ENCODE measurements at regions not wholly inside any gene's neighbourhood (a gene's known extent, or its start where the extent isn't known, plus 50 kb on each side); places are given as distances from the start of the nearest gene placed in this dataset.

DNA sequence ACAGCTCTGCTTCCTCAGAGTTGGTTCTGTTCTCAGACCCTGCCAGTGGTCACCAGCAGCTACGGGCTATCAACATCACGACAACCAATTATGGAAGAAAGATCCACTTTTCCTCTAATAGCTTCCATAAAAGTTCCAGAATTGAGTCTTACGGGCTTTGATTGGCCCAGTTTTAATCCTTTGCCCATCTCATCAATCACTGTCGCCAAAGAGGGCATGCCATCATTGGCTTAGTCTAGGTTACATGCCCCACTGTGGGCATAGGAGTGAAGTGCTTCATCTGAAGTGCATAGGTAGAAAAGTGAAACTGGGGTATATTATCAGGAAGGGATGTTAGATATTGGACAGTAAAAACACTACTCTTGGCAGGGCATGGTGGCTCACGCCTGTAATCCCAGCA lies 76.6 kb upstream of the DHX40 start:
- TF ChIP-seq REST (IDR thresholded peaks at IDR 0.05; ENCODE audit: insufficient replicate concordance, low read depth): no peak
- TF ChIP-seq, protein P1, sequence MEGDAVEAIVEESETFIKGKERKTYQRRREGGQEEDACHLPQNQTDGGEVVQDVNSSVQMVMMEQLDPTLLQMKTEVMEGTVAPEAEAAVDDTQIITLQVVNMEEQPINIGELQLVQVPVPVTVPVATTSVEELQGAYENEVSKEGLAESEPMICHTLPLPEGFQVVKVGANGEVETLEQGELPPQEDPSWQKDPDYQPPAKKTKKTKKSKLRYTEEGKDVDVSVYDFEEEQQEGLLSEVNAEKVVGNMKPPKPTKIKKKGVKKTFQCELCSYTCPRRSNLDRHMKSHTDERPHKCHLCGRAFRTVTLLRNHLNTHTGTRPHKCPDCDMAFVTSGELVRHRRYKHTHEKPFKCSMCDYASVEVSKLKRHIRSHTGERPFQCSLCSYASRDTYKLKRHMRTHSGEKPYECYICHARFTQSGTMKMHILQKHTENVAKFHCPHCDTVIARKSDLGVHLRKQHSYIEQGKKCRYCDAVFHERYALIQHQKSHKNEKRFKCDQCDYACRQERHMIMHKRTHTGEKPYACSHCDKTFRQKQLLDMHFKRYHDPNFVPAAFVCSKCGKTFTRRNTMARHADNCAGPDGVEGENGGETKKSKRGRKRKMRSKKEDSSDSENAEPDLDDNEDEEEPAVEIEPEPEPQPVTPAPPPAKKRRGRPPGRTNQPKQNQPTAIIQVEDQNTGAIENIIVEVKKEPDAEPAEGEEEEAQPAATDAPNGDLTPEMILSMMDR (IDR thresholded peaks at IDR 0.05; ENCODE audit: insufficient read depth, low read length): no peak
- TF ChIP-seq SPI1 (IDR thresholded peaks at IDR 0.05; ENCODE audit: borderline replicate concordance, low read depth): no peak
- no peak for TF ChIP-seq POLR2AphosphoS5 (IDR thresholded peaks at IDR 0.05; ENCODE audit: low read depth)
- no peak for TF ChIP-seq GABPA (IDR thresholded peaks at IDR 0.05; ENCODE audit: low read depth)
- DNase-seq (ENCODE audit: low read depth in 1 of 2, low spot score in 1 of 2): no peak
- no peak overlapping the region for H3K27ac ChIP-seq (replicated peaks)
- H3K27me3 ChIP-seq (ENCODE audit: insufficient read depth, poor library complexity, severe bottlenecking): no peaks in the 10 kb centered on the region
- no peak overlapping the region for H3K4me3 ChIP-seq (replicated peaks; ENCODE audit: insufficient read depth, low read length)

GRCh38 chr17:59490216-59490615 lies 75.2 kb upstream of the DHX40 start:
- no peak overlapping the region for H3K4me3 ChIP-seq (replicated peaks; ENCODE audit: insufficient read depth, low read length)
- H3K27me3 ChIP-seq (ENCODE audit: insufficient read depth, poor library complexity, severe bottlenecking): no peaks in the 10 kb centered on the region
- H3K27ac ChIP-seq (replicated peaks): no peak overlapping the region
- TF ChIP-seq GABPA (IDR thresholded peaks at IDR 0.05; ENCODE audit: low read depth): no peak
- TF ChIP-seq SPI1 (IDR thresholded peaks at IDR 0.05; ENCODE audit: borderline replicate concordance, low read depth): no peak
- TF ChIP-seq POLR2AphosphoS5 (IDR thresholded peaks at IDR 0.05; ENCODE audit: low read depth): no peak
- no peak for DNase-seq (ENCODE audit: low read depth in 1 of 2, low spot score in 1 of 2)

GRCh38 chr17:59491353-59492090 lies 73.9 kb upstream of the DHX40 start:
- Histone ChIP-seq H3K27me3 (ENCODE audit: insufficient read depth, poor library complexity, severe bottlenecking) (no peaks in the 10 kb centered on the region), H3K4me3 (replicated peaks; ENCODE audit: insufficient read depth, low read length) (no peak overlapping the region), H3K27ac (replicated peaks) (no peak overlapping the region)
- no peak for DNase-seq (ENCODE audit: low read depth in 1 of 2, low spot score in 1 of 2)
- TF ChIP-seq REST (IDR thresholded peaks at IDR 0.05; ENCODE audit: insufficient replicate concordance, low read depth): no peak
- no peak for TF ChIP-seq GABPA (IDR thresholded peaks at IDR 0.05; ENCODE audit: low read depth)
- TF ChIP-seq, protein P1 (IDR thresholded peaks at IDR 0.05; ENCODE audit: insufficient read depth, low read length): no peak
- TF ChIP-seq SPI1 (IDR thresholded peaks at IDR 0.05; ENCODE audit: borderline replicate concordance, low read depth): no peak
- no peak for TF ChIP-seq POLR2AphosphoS5 (IDR thresholded peaks at IDR 0.05; ENCODE audit: low read depth)

DNA sequence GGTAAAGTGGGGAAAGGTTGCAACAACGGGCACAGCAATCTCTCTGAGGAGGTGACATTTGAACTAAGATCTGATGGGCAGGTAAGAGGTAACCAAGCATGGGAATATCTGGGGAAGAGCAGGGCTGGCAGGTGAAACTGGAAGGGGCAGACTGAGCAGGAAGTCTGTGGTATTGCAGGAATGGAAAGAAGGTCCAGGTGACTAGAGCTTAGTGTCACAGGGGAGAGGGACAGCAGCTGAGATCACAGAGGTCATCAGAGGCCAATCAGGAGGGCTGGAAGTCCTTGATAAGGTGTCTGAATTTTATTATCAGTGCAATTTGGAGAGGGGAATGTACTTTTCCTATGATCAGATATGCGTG lies 73.3 kb upstream of the DHX40 start:
- TF ChIP-seq GABPA (IDR thresholded peaks at IDR 0.05; ENCODE audit: low read depth) (no peak), REST (IDR thresholded peaks at IDR 0.05; ENCODE audit: insufficient replicate concordance, low read depth) (no peak), POLR2AphosphoS5 (IDR thresholded peaks at IDR 0.05; ENCODE audit: low read depth) (no peak), SPI1 (IDR thresholded peaks at IDR 0.05; ENCODE audit: borderline replicate concordance, low read depth) (no peak)
- TF ChIP-seq, protein P1 (IDR thresholded peaks at IDR 0.05; ENCODE audit: insufficient read depth, low read length): no peak
- H3K27me3 ChIP-seq (ENCODE audit: insufficient read depth, poor library complexity, severe bottlenecking): no peaks in the 10 kb centered on the region
- no peak overlapping the region for H3K27ac ChIP-seq (replicated peaks)
- no peak overlapping the region for H3K4me3 ChIP-seq (replicated peaks; ENCODE audit: insufficient read depth, low read length)
- DNase-seq (ENCODE audit: low read depth in 1 of 2, low spot score in 1 of 2): no peak
